GM12872 (cell line): ENCODE measurements at regions not wholly inside any gene's neighbourhood (a gene's known extent, or its start where the extent isn't known, plus 50 kb on each side); places are given as distances from the start of the nearest gene placed in this dataset.

Experiments
- TF ChIP-seq, protein P1 (sequence below): IDR thresholded peaks from 3 replicates; pipeline ENCODE4 v1.5.1; 2011; ENCODE audit warnings: low read depth, mild to moderate bottlenecking, low read length, moderate library complexity; ENCODE audit not compliant: insufficient read depth

DNA sequence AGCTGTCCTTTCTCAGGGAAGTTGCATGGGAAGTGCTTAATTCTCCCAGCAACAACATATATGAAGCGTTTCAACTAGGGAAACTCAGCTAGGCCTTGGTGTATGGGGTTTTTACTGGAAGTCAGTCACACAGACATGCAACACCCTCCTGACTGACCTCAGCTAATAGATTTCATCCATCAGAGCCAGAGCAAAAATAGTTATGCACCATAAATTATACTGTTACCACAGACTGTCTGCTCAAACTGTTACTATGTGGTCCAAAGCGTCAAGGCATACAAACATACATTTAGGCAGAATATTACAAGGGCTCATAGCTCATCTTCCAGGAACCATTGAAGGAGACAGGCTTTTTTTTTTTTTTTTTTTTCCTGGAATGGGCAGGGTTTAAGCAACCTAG, 417.9 kb downstream of the ANKRD7 start:
- TF ChIP-seq, protein P1, sequence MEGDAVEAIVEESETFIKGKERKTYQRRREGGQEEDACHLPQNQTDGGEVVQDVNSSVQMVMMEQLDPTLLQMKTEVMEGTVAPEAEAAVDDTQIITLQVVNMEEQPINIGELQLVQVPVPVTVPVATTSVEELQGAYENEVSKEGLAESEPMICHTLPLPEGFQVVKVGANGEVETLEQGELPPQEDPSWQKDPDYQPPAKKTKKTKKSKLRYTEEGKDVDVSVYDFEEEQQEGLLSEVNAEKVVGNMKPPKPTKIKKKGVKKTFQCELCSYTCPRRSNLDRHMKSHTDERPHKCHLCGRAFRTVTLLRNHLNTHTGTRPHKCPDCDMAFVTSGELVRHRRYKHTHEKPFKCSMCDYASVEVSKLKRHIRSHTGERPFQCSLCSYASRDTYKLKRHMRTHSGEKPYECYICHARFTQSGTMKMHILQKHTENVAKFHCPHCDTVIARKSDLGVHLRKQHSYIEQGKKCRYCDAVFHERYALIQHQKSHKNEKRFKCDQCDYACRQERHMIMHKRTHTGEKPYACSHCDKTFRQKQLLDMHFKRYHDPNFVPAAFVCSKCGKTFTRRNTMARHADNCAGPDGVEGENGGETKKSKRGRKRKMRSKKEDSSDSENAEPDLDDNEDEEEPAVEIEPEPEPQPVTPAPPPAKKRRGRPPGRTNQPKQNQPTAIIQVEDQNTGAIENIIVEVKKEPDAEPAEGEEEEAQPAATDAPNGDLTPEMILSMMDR, result no peak

DNA sequence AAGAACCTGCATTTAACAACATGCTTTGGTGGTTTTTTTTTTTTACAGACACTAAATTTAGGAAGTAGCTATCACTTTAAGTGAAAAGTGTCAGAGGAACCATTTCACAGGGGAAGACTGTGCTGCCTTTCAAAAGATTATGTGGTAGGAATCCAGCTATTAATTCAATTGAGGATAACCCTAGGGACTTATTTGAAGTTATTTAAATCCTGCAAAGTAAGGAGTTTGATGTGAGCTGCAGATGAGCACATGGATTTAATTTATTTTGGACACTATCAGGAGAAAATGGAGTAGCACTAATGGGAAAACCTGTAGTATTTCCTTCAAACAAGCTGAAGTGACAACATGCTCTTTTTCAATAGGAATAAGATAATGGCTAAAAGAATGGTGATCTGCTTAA, 419.8 kb downstream of the ANKRD7 start:
- TF ChIP-seq, protein P1, result no peak

DNA sequence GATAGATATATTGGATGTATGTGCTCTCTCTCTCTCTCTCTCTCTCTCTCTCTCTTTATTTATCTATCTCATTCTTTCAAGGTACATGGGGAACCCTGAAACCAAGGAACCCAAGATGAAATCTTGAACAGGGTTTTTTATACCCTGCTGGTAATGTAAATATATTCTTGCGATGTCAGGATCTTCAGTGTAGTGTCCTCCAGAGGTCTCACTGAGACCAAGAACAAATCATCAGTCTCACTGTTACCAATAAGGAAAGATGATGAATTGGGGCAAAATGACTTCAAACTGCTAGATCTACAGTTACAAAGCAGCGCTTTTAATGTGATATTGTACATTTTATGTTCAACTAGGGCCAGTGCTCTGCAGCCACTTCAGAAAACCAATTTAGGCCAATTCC, 423.5 kb downstream of the ANKRD7 start:
- TF ChIP-seq, protein P1, result no peak

DNA sequence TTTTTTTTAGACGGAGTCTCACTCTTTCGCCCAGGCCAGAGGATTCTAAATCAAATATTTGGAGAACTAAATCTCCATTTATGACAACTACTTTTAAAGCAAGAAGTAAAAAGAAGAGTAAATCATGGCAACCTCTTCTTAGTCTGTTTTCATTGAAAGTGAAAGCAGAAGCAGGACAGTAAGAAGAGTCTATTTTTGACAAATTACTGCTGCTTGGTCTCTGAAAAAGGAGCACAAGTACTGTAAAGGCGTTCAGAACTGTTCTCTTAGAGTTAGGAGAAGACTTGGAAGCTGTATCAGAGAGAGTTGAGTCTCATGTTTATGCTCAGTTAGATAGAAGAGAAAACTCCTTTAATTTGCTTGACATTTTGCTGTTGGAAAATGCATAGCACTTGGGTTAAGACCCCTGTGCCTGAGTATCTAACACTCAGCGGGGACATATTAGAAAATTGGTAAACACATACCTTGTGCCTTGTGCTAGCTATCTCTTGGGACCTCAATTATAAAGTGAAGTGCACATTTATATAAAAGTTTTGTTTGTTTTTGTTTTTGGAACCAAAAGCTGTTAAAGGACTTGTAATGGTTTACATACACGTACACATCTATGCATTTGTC, 433.0 kb downstream of the ANKRD7 start:
- TF ChIP-seq, protein P1, result no peak

DNA sequence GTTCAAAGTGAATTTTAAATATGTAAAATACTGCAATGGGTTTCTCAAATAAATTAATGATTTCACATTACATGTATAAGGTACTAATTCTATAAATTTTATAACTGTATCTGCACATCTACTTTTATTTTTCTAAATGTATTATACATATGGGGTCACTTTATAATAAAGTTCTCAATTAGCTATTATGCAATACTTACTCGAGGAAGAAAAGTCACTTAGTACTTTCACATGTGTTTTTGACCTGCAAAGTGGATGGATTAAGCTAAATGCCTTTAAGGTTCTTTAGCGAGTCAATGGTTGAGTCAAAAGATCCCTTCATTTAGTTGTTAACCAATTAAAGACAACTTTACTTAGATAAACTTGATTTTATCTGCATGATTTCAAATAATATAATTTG, 437.8 kb downstream of the ANKRD7 start:
- TF ChIP-seq, protein P1, result no peak

DNA sequence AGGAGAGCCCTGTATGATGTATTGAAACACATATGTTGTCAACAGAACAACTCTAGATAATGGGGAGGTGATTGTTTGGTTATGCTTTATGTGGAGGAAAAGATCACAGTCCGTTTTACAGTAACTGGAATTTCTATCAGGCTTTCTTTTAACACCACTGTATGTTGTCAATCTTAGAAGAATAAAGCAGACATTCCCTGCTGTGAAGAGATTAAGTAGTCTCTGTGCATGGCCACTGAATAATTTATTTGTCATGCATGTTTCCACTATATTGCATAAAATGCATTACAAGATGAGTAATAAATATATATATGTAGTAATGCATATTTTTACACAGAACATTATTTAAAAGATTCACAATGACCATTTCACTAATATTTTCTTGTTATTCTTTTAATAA, 440.0 kb downstream of the ANKRD7 start:
- TF ChIP-seq, protein P1, result no peak

DNA sequence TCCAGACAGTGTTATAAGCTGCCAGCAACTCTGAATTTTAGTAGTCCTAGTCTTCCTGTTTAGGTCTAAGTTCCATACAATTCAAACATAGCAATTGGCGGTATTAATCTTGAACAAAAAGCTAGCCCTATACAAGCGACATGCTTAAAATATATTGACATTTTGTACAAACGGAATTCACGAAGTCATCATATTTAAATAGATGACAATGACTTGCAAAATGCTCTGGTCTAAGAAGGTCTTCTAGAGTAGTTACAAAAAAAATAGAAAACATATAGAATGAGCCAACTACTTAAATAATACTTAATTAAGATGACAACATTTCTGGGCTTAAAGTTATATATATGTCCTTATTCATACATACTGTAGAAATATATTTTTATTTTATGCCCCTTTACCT, 446.6 kb downstream of the ANKRD7 start:
- TF ChIP-seq, protein P1, result no peak

DNA sequence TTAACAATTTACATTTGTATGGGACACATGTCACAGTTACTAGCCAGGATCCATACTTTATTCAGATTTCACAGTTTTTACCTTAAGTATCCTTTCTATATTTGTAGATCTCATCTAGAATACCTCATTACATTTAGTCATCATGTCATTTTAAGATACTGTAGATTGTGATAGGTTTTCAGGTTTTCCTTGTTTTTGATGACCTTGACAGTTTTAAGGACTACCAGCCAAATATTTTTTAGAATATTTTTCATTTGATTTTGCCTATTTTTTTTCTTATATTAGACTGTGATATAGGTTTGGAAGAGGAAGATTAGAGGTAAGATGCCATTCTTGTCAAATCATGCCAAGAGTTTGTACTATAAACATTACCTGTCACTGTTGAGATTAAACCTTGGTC, 460.3 kb downstream of the ANKRD7 start:
- TF ChIP-seq, protein P1, result no peak
